CD4-positive, alpha-beta T cell (primary cell): ENCODE measurements at regions not wholly inside any gene's neighbourhood (a gene's known extent, or its start where the extent isn't known, plus 50 kb on each side); places are given as distances from the start of the nearest gene placed in this dataset.

ENCODE experiments used
- ATAC-seq: fragments of 200-7000 bp; cut with Tn5 transposase; one replicate; pipeline ENCODE4 v1.10.0; 2022; ENCODE audit warnings: mild to moderate bottlenecking; ENCODE audit not compliant: poor library complexity
- CTCF ChIA-PET: fragments of 350-600 bp; sonication (Branson Sonifier 250); formaldehyde crosslinking; loops from one replicate; lab custom pipeline; 2021; ENCODE audit warnings: antibody characterized with exemption, inconsistent platforms; lab: Charles Lee
- POLR2A ChIA-PET: fragments of 350-600 bp; sonication (Branson Sonifier 250); formaldehyde crosslinking; loops from one replicate; lab custom pipeline; 2021; ENCODE audit warnings: antibody characterized with exemption, inconsistent platforms; lab: Charles Lee
- DNase-seq, 14 experiments: peaks; one replicate each; pipeline ENCODE4 v3.0.0-alpha.2; 2013 to 2020; ENCODE audit warnings: mixed read lengths in 2 of 14
- H3K27ac ChIP-seq, 2 donors: one replicate each; pipeline versions ENCODE4 v1.5.1 to v1.7.0; 2013; ENCODE audit warnings: low read length in 2 of 2, low read depth in 1 of 2, mild to moderate bottlenecking in 1 of 2
- H3K27me3 ChIP-seq, 2 experiments: 1 replicate in 1 of 2; 2 replicates in 1 of 2; pipeline versions ENCODE4 v1.6.1 to v1.7.0; 2013; ENCODE audit warnings: low read length in 2 of 2, control low read depth in 1 of 2, mild to moderate bottlenecking in 1 of 2, moderate library complexity in 1 of 2; ENCODE audit not compliant: insufficient read depth in 2 of 2, control insufficient read depth in 1 of 2
- H3K36me3 ChIP-seq: one replicate; pipeline ENCODE4 v1.6.1; 2013; ENCODE audit warnings: low read length, control low read depth; ENCODE audit not compliant: insufficient read depth
- H3K4me1 ChIP-seq: one replicate; pipeline ENCODE4 v1.6.1; 2013; ENCODE audit warnings: low read length, control low read depth; ENCODE audit not compliant: insufficient read depth
- H3K4me3 ChIP-seq: one replicate; pipeline ENCODE4 v1.5.1; 2013; ENCODE audit warnings: mild to moderate bottlenecking, low read length, moderate library complexity
- H3K9me3 ChIP-seq, 2 experiments: 1 replicate in 1 of 2; 2 replicates in 1 of 2; pipeline versions ENCODE4 v1.6.1 to v1.7.0; 2013; ENCODE audit warnings: low read length in 2 of 2, mild to moderate bottlenecking in 2 of 2, control low read depth in 1 of 2, moderate library complexity in 1 of 2; ENCODE audit not compliant: control insufficient read depth in 1 of 2, insufficient read depth in 1 of 2
- H3K27ac Mint-ChIP-seq: one replicate; pipeline ENCODE4 v1.8.0; 2020; ENCODE audit warnings: mixed read lengths
- H3K27me3 Mint-ChIP-seq: one replicate; pipeline ENCODE4 v1.8.0; 2021; ENCODE audit warnings: mixed read lengths
- H3K36me3 Mint-ChIP-seq: one replicate; pipeline ENCODE4 v1.8.0; 2021; ENCODE audit warnings: low read depth, mixed read lengths
- H3K4me1 Mint-ChIP-seq: one replicate; pipeline ENCODE4 v1.8.0; 2021; ENCODE audit warnings: low read depth, mixed read lengths
- H3K4me3 Mint-ChIP-seq: one replicate; pipeline ENCODE4 v1.8.0; 2020; ENCODE audit warnings: mild to moderate bottlenecking, mixed read lengths
- H3K9me3 Mint-ChIP-seq: one replicate; pipeline ENCODE4 v1.8.0; 2020; ENCODE audit warnings: mixed read lengths
- intact Hi-C, 2 experiments: fragments of 100-400 bp; cut with DNase I in 1 of 2; cut with micrococcal nuclease in 1 of 2; formaldehyde crosslinking; loops; one replicate each; pipeline versions ENCODE4 v1.15.1 to v1.9.0; 2023 to 2025; cut with DNase I, micrococcal nuclease
- TF ChIP-seq, protein P1 (sequence below): fragments of 200-600 bp; IDR thresholded peaks from one replicate; pipeline ENCODE4 v1.8.0; 2022; ENCODE audit warnings: antibody characterized with exemption, mild to moderate bottlenecking

DNA sequence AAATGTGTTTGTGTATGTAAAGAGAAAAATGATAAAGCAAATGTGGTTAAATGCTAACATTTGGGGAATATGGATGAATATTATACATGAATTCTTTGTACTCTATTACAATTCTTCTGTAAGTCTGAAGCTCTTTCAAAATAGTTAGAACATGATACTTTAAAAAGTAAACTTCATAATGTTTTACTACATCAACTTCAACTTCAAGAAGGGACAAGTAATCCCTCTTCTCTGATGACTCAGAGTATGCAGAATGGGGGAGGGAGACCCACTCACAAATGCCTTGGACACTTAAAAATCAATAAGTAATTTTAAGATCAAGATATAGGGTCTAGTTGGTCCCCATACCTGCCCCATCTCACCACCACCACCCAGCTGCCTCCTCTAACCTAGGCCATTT is 162.4 kb downstream of the ESM1 start:
- Mint-ChIP-seq H3K4me3 (no peak overlapping the region), H3K36me3 (no peaks in the 10 kb centered on the region), H3K27me3 (no peaks in the 10 kb centered on the region), H3K9me3 (no peaks in the 10 kb centered on the region), H3K27ac (no peak overlapping the region), H3K4me1 (no peaks in the 10 kb centered on the region)
- no peaks in the 10 kb centered on the region for H3K27me3 ChIP-seq
- POLR2A ChIA-PET: no interaction called here
- DNase-seq: no peak
- ATAC-seq: no peak
- no peaks in the 10 kb centered on the region for H3K9me3 ChIP-seq
- TF ChIP-seq, protein P1, sequence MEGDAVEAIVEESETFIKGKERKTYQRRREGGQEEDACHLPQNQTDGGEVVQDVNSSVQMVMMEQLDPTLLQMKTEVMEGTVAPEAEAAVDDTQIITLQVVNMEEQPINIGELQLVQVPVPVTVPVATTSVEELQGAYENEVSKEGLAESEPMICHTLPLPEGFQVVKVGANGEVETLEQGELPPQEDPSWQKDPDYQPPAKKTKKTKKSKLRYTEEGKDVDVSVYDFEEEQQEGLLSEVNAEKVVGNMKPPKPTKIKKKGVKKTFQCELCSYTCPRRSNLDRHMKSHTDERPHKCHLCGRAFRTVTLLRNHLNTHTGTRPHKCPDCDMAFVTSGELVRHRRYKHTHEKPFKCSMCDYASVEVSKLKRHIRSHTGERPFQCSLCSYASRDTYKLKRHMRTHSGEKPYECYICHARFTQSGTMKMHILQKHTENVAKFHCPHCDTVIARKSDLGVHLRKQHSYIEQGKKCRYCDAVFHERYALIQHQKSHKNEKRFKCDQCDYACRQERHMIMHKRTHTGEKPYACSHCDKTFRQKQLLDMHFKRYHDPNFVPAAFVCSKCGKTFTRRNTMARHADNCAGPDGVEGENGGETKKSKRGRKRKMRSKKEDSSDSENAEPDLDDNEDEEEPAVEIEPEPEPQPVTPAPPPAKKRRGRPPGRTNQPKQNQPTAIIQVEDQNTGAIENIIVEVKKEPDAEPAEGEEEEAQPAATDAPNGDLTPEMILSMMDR: no peak
- no peak overlapping the region for H3K27ac ChIP-seq
- CTCF ChIA-PET: no interaction called here
- H3K36me3 ChIP-seq: no peaks in the 10 kb centered on the region
- no peaks in the 10 kb centered on the region for H3K4me1 ChIP-seq
- intact Hi-C loops: loop anchor here in 1 of 2 experiments (10.0 kb wide), 1 partner anchor 68 kb away; no protein-coding TSS in a partner anchor
- no peak overlapping the region for H3K4me3 ChIP-seq

DNA sequence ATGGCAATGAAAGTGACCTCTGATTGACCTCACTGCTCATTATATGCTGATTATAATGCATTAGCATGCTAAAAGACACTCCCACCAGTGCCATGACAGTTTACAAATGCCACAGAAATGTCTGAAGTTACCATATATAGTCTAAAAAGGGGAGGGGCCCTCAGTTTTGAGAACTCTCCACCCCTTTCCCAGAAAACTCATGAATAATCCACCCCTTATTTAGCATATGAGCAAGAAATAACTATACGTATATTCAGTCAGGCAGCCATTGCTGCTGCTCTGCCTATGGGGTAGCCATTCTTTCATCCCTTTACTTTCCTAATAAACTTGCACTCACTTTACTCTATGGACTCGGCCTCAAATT is 163.1 kb downstream of the ESM1 start:
- no peaks in the 10 kb centered on the region for H3K36me3 Mint-ChIP-seq

DNA sequence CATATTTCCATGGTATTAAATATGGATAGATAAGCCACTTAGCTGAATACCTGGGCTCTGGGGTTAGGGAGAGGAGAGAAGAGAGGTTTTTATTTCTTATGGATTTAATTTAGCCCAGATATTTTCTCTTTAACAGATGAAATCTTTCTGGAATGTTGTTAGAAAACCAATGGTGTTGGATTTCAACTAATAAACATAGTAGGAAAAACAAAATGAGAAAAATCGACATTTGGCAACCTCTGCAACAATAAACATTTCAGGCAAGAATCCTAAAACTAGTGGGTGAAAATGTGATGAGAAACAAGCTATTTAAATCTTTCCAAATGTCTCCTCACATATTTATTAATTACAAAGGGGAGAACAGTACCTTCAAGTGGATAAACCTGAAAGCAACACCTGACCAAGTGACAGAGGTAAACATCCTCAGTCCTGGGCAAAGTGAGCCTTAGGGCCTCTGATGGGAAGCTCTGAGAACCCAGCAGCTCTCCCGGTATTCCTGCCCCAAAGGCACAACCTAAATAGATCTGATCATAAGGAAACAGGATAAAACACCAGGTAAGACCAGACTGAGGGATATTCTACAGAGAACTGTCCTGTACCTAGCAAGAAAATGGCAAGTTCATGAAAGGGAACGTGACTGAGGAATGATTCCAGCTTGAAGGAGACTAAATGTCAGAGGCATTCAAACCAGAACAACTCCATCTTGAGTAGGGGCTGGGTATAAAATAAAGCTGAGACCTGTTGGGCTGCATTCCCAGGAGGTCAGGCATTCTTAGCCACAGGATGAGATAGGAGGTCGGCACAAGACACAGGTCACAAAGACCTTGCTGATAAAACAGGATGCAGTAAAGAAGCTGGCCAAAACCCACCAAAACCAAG is 163.7 kb downstream of the ESM1 start:
- Mint-ChIP-seq H3K27ac (no peak overlapping the region), H3K4me1 (no peaks in the 10 kb centered on the region), H3K9me3 (no peaks in the 10 kb centered on the region), H3K36me3 (no peaks in the 10 kb centered on the region), H3K27me3 (no peaks in the 10 kb centered on the region), H3K4me3 (no peak overlapping the region)
- intact Hi-C loops: loop anchor here in 1 of 2 experiments (10.0 kb wide), 1 partner anchor 67 kb away; no protein-coding TSS in a partner anchor
- ATAC-seq (no peak), DNase-seq (no peak)
- no peaks in the 10 kb centered on the region for H3K27me3 ChIP-seq
- CTCF ChIA-PET: no interaction called here
- H3K4me3 ChIP-seq: no peak overlapping the region
- no peaks in the 10 kb centered on the region for H3K9me3 ChIP-seq
- no peaks in the 10 kb centered on the region for H3K4me1 ChIP-seq
- TF ChIP-seq, protein P1: no peak
- H3K27ac ChIP-seq: no peak overlapping the region
- POLR2A ChIA-PET: interaction anchor here (0.7 kb wide), 1 partner anchor 192 kb away, joined by 3 read pairs; no protein-coding TSS in a partner anchor
- no peaks in the 10 kb centered on the region for H3K36me3 ChIP-seq

More for the DNA sequence above, 163.1 kb downstream of the ESM1 start:
- no peaks in the 10 kb centered on the region for H3K4me1 ChIP-seq
- no peaks in the 10 kb centered on the region for H3K36me3 ChIP-seq
- H3K27ac Mint-ChIP-seq: no peak overlapping the region
- H3K9me3 ChIP-seq: no peaks in the 10 kb centered on the region
- no peaks in the 10 kb centered on the region for H3K4me1 Mint-ChIP-seq
- intact Hi-C loops: loop anchor here in 1 of 2 experiments (10.0 kb wide), 1 partner anchor 68 kb away; no protein-coding TSS in a partner anchor
- no peak for ATAC-seq
- H3K27ac ChIP-seq: no peak overlapping the region
- no peak overlapping the region for H3K4me3 ChIP-seq
- H3K27me3 Mint-ChIP-seq: no peaks in the 10 kb centered on the region
- H3K9me3 Mint-ChIP-seq: no peaks in the 10 kb centered on the region
- H3K27me3 ChIP-seq: no peaks in the 10 kb centered on the region
- H3K4me3 Mint-ChIP-seq: no peak overlapping the region
- CTCF ChIA-PET: no interaction called here
- POLR2A ChIA-PET: no interaction called here
- TF ChIP-seq, protein P1: no peak
- no peak for DNase-seq
